GM21360 (cell line): ENCODE measurements at regions not wholly inside any gene's neighbourhood (a gene's known extent, or its start where the extent isn't known, plus 50 kb on each side); places are given as distances from the start of the nearest gene placed in this dataset.

Source experiments
- ATAC-seq: cut with Tn5 transposase; IDR thresholded peaks from one replicate; pipeline ENCODE4 v1.9.1; 2021; ENCODE audit warnings: mild to moderate bottlenecking, moderate library complexity; ENCODE audit not compliant: unreplicated experiment

- ATAC-seq: no peak
Measured at GRCh38 chr18:27899893-27900292, 277.0 kb downstream of the CDH2 start.

DNA sequence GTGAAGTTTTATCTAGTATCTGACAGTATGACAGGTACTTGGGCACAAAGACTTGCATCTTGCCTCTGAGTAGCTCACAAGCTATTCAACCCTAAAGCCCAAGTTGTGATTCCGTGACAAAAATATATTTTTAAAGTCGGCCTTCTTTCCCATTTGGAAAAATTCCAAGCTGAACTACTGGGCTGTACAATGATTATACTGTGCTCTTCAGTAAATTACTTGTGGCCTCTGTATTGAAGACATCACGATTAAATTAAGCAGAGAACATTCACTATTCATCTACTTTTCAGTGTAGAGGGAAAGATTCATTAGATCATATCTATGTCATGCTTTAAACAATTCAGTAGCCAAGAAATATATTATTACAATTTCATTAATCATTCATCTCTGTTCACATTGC lies 282.2 kb downstream of the CDH2 start:
- no peak for ATAC-seq

GRCh38 chr18:27887711-27888495 lies 289.0 kb downstream of the CDH2 start:
- ATAC-seq: no peak

DNA sequence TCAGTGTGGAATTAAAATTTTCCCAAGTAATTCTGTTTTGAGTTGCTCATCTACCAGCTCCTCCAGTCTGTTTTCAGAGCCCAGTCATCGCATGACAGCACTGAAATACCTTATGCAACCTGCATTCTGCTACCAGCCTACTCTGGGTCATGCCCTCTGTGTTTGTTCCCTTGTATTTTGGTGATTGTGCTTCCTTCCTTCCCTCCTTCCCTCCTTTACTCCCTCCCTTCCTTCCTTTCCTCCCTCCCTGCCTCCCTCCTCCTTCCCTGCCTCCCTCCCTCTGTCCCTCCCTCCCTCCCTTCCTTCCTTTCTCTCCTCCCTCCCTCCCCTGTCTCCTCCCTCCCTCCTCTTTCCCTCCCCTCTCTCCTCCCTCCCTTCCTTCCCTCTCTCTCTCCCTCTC lies 289.6 kb downstream of the CDH2 start:
- ATAC-seq: no peak

- no peak for ATAC-seq
Measured at GRCh38 chr18:27879540-27879939, 297.4 kb downstream of the CDH2 start.

GRCh38 chr18:27871726-27872125 lies 305.2 kb downstream of the CDH2 start:
- ATAC-seq: no peak

GRCh38 chr18:27869735-27870134 lies 307.2 kb downstream of the CDH2 start:
- ATAC-seq: no peak

DNA sequence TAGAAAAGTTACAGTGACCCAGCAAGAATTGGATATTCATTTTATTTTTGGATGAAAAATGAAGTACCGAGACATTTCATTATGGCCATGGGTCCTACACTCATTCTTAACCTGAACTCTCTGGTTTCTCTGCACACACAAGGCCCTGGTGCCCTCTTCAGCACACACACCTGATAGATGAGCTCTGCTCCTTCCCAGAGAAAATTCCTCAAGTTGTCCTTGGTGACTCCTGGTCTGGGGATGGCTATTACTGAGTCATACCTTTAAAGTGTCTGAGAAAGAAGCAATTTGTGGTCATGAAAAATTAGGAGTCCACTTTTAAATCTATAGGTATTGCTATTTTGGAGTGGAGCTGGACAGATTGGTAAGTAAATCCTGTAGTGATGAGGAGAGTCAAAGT lies 311.5 kb downstream of the CDH2 start:
- no peak for ATAC-seq

- no peak for ATAC-seq
Measured at GRCh38 chr18:27863780-27864430, 313.0 kb downstream of the CDH2 start.

- ATAC-seq: no peak
Measured at GRCh38 chr18:27862041-27862682, 314.8 kb downstream of the CDH2 start.

- no peak for ATAC-seq
Measured at GRCh38 chr18:27861539-27861938, 315.4 kb downstream of the CDH2 start.

- no peak for ATAC-seq
Measured at GRCh38 chr18:27860701-27861107, 316.2 kb downstream of the CDH2 start.

DNA sequence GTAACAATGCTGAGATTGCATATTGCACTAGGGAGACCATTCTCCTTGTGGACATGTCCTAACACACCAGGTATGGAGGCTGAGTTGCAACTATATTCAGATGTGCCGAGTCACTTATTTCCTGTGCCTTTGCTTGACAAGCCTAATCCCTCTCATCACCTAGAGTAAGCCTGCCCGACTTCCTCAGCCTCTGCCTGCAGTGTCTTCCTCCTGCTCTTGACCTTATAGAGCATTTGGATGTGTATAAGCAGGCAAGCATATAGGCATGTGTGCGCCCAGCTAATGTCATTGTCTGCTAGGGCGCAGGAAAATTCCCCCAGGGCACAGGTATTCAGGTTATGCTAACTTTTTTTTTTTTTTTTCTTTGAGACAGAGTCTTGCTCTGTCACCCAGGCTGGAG lies 316.9 kb downstream of the CDH2 start:
- no peak for ATAC-seq

GRCh38 chr18:27856820-27857219 lies 320.1 kb downstream of the CDH2 start:
- ATAC-seq: no peak

GRCh38 chr18:27855486-27855885 lies 321.4 kb downstream of the CDH2 start:
- no peak for ATAC-seq

- ATAC-seq: no peak
Measured at GRCh38 chr18:27854631-27855030, 322.3 kb downstream of the CDH2 start.

- ATAC-seq: no peak
Measured at GRCh38 chr18:27848336-27848735, 328.6 kb downstream of the CDH2 start.

DNA sequence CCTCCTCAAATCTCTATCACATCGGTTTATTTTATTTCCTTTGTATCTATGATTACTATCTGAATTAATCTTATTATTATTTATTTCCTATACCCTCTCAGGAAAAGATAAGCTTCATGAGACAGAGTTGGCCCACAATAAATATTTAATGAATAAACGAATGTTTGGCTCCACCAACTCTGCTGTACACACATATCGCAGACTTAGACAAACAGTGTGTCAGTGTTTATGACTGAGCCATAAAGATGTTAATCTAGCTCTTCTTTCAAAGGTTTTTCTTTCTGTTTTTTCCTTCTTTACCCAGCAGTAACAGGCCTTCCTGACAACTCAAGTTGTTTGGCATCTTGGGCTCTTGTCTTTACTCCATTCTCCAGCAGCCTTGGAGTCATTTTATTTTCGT lies 329.5 kb downstream of the CDH2 start:
- ATAC-seq: no peak

GRCh38 chr18:27845897-27846296 lies 331.0 kb downstream of the CDH2 start:
- ATAC-seq: no peak

DNA sequence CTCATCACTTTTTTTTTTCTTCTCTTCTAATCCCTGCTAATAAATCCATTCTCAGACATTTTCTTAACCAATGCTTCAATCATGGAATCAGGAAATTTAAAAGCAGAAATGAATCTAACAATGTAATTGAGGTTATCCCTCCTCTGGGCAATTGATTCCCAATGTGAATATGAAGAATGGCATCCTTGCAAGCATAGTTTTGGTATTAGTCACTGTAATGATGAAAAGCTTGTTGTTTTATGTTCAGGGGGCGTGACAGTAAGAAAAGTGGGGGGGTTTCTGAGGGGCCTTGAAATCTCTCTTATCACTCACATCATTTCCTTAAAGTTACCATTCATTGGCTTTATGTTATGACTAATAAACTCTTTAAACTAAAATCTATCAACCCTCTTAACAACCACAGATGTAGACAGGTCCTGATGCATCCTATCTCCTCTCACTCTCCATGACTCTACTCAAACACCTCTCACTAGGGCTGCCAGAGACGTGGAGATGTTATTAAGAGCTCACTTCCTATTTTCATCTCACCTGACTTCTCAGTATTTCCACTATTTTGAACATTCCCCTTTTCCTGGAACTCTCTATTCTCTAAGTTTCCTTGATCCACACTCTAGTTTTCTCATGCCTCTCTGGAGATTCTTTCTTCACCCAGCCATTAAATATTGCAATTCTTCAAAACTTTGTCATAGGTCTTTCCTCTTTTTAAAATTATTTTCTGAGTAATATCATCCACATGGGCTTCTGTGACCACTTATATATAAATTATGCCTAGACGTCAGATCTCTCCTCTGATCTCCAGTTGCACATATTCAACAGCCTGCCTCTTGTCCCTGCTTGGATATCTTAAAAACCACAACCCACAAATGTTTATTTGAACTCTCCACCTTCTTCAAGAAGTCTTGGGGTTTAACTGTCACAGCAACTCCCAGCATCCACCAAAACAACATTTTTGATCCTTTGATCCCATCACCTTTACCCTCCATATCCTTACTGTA lies 332.9 kb downstream of the CDH2 start:
- ATAC-seq: no peak

GRCh38 chr18:27839141-27839540 lies 337.8 kb downstream of the CDH2 start:
- no peak for ATAC-seq
